NOMO-1 treated with DMSO at 0.1 percent for 48 hours (cell line): ENCODE measurements at regions not wholly inside any gene's neighbourhood (a gene's known extent, or its start where the extent isn't known, plus 50 kb on each side); places are given as distances from the start of the nearest gene placed in this dataset.

ENCODE experiments used
- DNase-seq: peaks from one replicate; lab custom pipeline; 2025; ENCODE audit not compliant: unreplicated experiment; lab: John Stamatoyannopoulos, UW

DNA sequence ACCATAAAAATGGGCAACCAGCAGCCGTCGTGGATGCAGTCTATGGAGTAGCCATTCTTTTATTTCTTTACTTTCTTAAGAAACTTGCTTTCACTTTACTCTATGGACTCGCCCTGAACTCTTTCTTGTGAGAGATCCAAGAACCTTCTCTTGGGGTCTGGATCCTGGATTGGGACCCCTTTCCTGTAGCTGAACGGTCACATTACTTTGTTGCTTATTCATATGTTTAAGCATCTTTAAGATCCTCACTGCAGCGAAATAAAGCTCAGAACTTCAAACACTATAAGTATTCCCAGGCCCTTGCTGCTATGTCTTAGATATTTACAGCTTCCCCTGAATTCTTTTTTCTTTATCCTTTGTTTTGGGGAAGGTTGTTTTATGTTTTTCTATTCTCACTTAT is 187.8 kb upstream of the DDI1 start:
- DNase-seq = no peak

DNA sequence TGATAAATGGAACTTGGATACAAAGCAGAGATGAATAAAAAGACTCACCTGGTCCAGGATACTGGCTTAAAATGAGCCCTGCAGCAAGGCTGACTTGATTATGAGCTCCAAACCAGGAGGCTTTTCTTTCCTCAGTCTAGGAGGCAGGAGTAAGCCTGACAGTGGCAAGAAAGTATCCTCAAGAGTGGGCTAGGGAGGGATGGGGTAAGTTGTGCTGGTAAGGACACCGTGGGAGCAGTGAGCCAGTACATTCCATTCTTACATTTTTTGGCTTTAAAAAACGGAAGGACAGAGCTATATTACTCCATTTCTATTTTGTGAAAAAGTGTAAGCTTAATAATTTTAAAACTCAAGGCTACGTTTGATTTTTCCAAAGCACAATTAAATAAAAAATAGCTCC is 187.1 kb upstream of the DDI1 start:
- no peak for DNase-seq

DNA sequence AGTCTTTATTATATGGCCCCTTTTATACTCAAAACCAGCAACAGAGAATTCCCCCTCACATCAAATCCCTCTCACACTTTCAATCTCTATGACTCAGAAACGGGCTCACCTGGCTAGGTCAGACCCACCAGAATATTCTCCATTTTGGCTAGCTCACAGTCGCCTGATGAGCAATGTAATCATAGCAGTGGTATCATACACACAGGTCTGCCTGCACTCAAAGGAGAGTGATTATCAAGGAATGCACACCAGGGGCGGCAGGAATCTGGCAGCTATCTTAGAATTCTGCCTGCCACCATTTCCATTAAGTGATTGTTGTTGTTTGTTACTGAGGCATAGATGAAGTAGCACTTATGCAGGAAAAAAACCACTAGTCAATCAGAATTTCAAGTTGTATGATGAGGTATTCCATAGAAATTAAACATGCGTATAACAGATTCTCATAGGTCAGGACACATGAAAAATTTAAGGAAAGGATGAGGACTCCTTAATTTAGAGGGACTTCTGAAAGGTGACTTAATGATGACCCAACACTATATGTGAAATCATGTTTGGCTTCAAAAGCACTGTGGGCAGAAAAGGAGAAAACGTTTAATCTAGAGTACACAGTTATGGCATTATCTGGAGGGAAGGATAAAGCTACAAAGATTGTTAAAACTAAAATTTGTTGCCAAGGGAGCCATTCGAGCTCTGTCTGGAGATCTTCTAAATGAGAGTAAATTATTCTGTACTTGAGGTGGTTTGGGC is 185.8 kb upstream of the DDI1 start:
- DNase-seq = no peak

DNA sequence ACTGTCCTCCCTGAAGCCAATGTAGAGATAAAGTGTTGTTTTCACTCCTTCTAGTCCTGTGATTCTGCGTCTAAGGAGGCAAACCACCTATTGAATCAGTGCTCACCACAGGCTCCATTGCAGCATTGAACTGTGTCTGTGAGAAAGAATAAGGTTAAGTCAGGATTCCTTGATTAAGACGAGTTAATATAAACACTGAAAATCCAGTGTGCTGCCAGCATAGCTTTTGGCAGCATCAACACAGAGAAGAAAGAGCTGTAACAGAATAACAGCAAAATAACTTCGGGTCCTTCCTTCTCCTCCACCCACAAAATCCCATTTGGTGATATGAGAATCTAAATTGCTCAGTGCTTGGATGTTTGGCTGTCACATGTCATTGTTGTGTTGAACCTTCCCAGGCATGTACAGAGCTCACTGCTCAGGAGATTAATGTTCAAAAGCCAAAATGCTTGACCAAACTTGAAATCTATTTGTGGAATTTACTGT is 185.2 kb upstream of the DDI1 start:
- no peak for DNase-seq
